Muscle of leg (tissue), 3 donors: ENCODE measurements at regions not wholly inside any gene's neighbourhood (a gene's known extent, or its start where the extent isn't known, plus 50 kb on each side); places are given as distances from the start of the nearest gene placed in this dataset.
A peak's percentile ranks its signal among the peaks of the same experiment; 100 is the strongest.
"Not testable (repeated sequence)": the region's sequence is repeated elsewhere in the genome, so short reads cannot be mapped to it uniquely, and the experiment has no call there.

ENCODE experiments used
- DNase-seq: peaks from one replicate; pipeline ENCODE4 v3.0.0; 2013
- H3K27ac ChIP-seq: one replicate; pipeline ENCODE4 v1.5.1; 2013; ENCODE audit warnings: mild to moderate bottlenecking, low read length, control low read depth
- H3K27me3 ChIP-seq: one replicate; pipeline ENCODE4 v1.6.1; 2013; ENCODE audit warnings: low read length; ENCODE audit not compliant: control insufficient read depth, insufficient read depth
- H3K36me3 ChIP-seq: one replicate; pipeline ENCODE4 v1.6.1; 2013; ENCODE audit warnings: low read length; ENCODE audit not compliant: control insufficient read depth, insufficient read depth
- H3K4me1 ChIP-seq: one replicate; pipeline ENCODE4 v1.6.1; 2013; ENCODE audit warnings: low read length; ENCODE audit not compliant: control insufficient read depth, insufficient read depth
- H3K4me3 ChIP-seq: one replicate; pipeline ENCODE4 v1.5.1; 2013; ENCODE audit warnings: low read length, control low read depth
- H3K9me3 ChIP-seq: replicated peaks from 2 replicates; pipeline ENCODE4 v1.6.1; 2013; ENCODE audit warnings: low read depth, low read length; ENCODE audit not compliant: control insufficient read depth
- WGBS: methylation state at CpG from one replicate; pipeline ENCODE4 v1.1.5; 2013; ENCODE audit warnings: missing lambda C conversion rate; ENCODE audit not compliant: insufficient coverage; 5-methylcytosine and 5-hydroxymethylcytosine counted together

DNA sequence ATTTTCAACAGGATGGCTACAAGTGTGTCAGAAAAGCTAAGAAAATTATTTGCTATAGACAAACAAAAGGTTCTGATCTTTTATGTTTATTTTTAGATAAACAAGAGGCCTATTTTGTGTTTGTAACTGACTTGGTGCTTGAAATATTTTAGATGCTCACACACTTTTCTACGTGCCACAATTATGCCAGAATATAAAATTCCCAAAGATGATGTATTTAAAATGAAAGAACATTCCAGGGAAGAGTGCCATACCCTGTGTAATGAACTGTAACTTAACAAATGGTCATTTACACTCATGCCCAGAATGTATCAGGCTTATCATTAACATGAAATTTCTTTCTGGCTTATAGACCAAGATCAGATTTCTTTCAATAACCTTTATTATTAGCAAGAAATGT lies 144.9 kb upstream of the MTPN start:
- Histone ChIP-seq H3K36me3 (no peaks in the 10 kb centered on the region), H3K9me3 (no peaks in the 10 kb centered on the region), H3K27ac (no peak overlapping the region), H3K27me3 (no peaks in the 10 kb centered on the region), H3K4me3 (no peak overlapping the region), H3K4me1 (no peaks in the 10 kb centered on the region)
- no CpG with 5 or more reads among the region's 1 CpG for WGBS
- DNase-seq, result no peak

DNA sequence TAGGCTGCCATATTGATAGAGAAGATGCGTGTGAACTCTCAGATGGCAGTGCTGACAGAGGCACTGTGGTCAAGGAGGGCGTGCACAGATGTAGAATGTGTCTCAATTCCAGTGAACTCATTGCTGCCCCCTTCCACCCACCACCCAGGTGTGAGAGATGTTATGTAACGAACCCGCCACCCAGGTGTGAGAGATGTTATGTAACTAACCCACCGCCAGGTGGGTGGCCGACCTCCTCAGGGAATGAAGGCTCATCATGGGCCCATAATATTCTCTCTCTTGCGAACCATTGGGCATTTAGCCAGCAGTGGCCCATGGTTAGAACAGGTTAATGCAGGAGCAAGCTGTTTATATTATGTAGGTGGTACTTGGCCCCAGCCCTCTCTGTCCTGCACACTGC lies 140.4 kb upstream of the MTPN start:
- Histone ChIP-seq H3K27me3 (no peaks in the 10 kb centered on the region), H3K4me1 (no peaks in the 10 kb centered on the region), H3K27ac (no peak overlapping the region), H3K36me3 (no peaks in the 10 kb centered on the region), H3K9me3 (no peaks in the 10 kb centered on the region), H3K4me3 (no peak overlapping the region)
- DNase-seq, result no peak
- 100% methylated on average over 1 of the region's 7 CpGs for WGBS

DNA sequence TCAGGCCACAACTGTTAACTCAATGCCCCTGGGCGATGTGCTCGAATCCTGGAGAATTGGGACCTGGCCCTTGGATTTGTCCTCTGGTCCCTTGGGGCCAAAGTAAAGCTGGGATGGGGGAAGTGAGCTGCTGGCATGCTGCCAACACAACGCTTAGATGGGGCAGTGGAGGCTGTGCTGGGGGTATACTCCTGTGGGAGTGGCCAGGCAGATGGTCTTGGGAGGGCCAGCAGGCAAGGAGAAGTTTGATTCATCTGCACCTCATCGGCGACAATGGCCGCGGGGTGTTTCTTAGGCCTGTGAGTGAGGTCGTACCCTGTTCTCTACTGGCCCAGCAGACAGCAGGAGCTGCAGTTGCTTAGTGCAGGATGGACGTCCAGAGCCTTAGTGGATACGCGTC lies 139.0 kb upstream of the MTPN start:
- Histone ChIP-seq H3K27ac (no peak overlapping the region), H3K4me1 (no peaks in the 10 kb centered on the region), H3K9me3 (no peaks in the 10 kb centered on the region), H3K36me3 (no peaks in the 10 kb centered on the region), H3K27me3 (no peaks in the 10 kb centered on the region), H3K4me3 (no peak overlapping the region)
- WGBS, result 86% methylated on average over 11 of the region's 11 CpGs
- DNase-seq, result no peak

DNA sequence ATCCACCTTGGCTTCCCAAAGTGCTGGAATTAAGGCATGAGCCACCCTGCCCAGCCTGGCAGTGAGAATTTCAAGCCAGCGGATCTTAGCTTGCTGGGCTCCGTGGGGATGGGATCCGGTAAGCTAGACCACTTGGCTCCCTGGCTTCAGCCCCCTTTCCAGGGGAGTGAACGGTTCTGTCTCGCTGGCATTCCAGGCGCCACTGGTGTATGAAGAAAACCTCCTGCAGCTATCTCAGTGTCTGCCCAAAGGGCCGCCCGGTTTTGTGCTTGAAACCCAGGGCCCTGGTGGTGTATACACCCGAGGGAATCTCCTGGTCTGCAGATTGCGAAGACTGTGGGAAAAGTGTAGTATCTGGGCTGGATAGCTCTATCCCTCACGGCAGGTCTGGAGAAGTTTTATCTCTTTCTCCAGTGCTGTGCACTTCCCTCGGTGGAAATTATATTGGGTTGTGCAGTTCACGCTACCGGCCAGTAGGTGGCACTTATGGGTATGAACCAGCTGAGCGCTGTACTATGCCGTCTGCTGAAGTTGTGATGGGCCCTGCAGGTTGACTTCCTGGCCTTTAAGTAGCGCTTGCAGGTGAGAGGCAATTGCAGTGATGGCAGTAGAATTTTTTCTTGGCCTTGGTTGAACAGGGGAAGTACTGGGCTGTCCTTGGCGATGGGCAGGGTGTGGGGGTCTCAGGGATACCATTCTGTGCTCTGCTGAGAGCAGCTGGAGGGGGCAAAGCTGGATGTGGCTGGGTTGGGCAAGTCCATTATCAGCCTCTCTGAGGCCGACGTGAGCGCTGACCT lies 138.0 kb upstream of the MTPN start:
- WGBS, result 59% methylated on average over 18 of the region's 21 CpGs

DNA sequence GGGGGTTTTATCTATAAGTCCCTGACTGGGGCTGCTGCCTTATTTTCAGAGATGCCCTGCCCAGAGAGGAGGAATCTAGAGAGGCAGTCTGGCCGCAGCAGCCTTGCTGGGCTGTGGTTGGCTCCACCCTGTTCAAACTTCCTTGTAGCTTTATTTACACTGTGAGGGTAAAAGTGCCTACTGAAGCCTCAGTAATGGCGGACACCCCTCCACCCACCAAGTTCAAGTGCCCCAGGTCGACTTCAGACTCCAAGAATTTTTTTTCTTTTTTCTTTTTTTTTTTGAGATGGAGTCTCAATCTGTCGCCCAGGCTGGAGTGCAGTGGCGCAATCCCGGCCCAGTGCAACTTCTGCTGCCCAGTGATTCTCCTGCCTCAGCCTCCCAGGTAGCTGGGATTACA lies 137.3 kb upstream of the MTPN start:
- not testable (repeated sequence) for H3K27ac ChIP-seq, H3K4me1 ChIP-seq, DNase-seq, H3K27me3 ChIP-seq, H3K4me3 ChIP-seq, H3K9me3 ChIP-seq, H3K36me3 ChIP-seq
- WGBS, result 93% methylated on average over 5 of the region's 6 CpGs

More for the DNA sequence above, 138.0 kb upstream of the MTPN start:
- no peaks in the 10 kb centered on the region for H3K4me1 ChIP-seq
- H3K9me3 ChIP-seq, result no peaks in the 10 kb centered on the region
- H3K4me3 ChIP-seq, result no peak overlapping the region
- peak; percentile 7 for DNase-seq
- H3K27me3 ChIP-seq, result no peaks in the 10 kb centered on the region
- H3K36me3 ChIP-seq, result no peaks in the 10 kb centered on the region
- H3K27ac ChIP-seq, result no peak overlapping the region

DNA sequence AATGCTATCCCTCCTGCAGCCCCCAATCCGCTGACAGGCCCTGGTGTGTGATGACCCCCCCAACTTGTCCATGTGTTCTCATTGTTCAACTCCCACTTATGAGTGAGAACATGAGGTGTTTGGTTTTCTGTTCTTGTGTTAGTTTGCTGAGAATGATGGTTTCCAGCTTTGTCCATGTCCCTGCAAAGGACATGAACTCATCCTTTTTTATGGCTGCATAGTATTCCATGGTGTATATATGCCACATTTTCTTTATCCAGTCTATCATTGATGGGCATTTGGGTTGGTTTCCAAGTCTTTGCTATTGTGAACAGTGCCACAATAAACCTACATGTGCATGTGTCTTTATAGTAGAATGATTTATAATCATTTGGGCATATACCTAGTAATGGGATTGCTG lies 131.9 kb upstream of the MTPN start:
- not testable (repeated sequence) for H3K27me3 ChIP-seq, H3K36me3 ChIP-seq, H3K27ac ChIP-seq, DNase-seq, H3K4me1 ChIP-seq, H3K9me3 ChIP-seq, H3K4me3 ChIP-seq
- WGBS, result no CpG with 5 or more reads among the region's 1 CpG

DNA sequence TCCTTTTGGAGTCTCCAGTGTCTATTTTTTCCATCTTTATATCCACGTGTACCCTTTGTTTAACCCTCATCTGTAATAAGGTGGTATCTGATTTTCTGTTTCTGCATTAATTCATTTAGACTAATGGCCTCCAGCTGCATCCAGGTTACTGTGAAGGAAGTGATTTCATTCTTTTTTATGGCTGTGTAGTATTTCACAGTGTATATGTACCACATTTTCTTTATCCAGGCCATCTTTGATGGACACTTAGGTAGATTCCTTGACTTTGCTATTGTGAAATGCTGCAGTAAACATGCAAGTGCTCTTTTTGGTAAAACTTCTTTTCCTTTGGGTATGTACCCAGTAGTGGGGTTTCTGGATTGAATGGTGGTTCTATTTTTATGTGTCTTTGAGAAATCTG lies 128.0 kb upstream of the MTPN start:
- Histone ChIP-seq H3K4me1 (no peaks in the 10 kb centered on the region), H3K36me3 (no peaks in the 10 kb centered on the region), H3K9me3 (no peaks in the 10 kb centered on the region), H3K27ac (no peak overlapping the region), H3K4me3 (no peak overlapping the region), H3K27me3 (no peaks in the 10 kb centered on the region)
- WGBS, result no CpG with 5 or more reads among the region's 1 CpG
- DNase-seq, result no peak

DNA sequence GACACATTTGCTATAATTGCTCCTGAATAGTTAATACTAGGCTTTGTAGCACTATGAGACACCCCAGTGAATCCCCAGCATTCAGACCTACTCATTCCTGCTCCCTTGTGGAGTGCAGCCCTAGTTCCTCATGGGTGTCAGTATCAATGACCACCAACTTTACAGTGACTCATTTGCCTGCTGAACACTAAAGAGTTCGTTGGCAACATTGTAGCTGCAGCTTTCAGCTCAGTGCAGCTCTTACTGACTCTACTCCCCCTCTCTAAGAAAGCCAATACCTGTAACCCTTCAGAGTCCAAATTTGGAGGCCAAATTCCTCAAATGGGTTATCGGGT lies 127.1 kb upstream of the MTPN start:
- H3K36me3 ChIP-seq, result no peaks in the 10 kb centered on the region
- 56% methylated on average over 2 of the region's 2 CpGs for WGBS
- H3K4me1 ChIP-seq, result no peaks in the 10 kb centered on the region
- no peak overlapping the region for H3K4me3 ChIP-seq
- H3K27me3 ChIP-seq, result no peaks in the 10 kb centered on the region
- no peak overlapping the region for H3K27ac ChIP-seq
- no peak for DNase-seq
- no peaks in the 10 kb centered on the region for H3K9me3 ChIP-seq

DNA sequence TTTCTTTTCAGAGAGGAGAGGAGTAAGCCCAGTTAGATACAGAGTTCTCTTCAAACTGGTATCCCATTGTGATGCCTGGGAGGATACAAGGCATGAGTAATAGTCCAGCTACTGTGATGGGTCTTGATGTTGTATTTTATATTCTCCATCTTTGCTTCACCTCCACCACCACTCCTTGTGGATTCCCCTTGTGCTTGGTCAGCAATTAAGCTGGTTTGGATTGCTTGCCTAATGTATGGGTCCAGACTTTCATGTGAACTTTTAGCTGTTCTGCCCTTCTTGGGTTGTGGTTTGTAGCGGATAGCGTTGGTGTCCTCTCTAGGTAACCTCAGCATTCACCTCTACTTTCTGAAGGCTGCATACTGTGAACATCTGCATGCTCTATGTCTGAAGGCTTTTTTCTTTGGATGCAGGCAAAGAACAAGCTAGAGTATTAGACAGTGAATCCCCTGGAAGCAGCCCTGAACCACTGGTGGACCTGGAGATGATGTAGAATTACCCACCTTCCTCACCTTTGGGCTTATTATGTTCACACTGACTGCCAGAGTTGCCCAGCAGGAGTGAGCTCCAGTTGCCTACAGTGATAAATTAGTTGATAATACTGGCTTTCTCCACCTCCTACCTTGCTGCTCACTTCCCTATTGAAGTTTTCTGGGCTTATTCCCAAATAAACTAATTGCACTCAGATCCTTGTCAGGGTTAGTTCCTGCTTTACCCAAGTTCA lies 126.5 kb upstream of the MTPN start:
- no CpG with 5 or more reads among the region's 2 CpGs for WGBS
- no peak overlapping the region for H3K4me3 ChIP-seq
- no peak for DNase-seq
- no peaks in the 10 kb centered on the region for H3K9me3 ChIP-seq
- no peaks in the 10 kb centered on the region for H3K27me3 ChIP-seq
- H3K27ac ChIP-seq, result no peak overlapping the region
- H3K36me3 ChIP-seq, result no peaks in the 10 kb centered on the region
- no peaks in the 10 kb centered on the region for H3K4me1 ChIP-seq

DNA sequence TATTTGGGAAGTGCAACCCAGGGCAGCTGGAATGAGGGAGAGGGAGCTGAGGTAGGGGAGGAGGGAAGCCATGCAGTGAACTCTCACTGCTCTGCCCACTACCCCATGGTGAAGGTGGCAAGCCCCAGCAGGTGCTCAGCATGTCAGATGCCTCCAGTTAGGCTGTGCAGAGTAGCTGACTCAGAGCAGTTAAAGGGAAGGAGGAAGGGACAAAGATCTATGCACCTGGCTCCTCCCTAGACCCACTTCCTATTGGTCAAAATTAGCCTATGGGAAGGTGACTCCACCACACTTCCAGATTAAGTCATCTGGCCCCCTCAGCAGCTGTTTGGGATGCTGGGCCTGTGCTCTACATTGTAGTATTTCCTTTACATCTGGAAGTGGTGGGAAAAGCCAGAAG lies 125.7 kb upstream of the MTPN start:
- Histone ChIP-seq H3K4me3 (no peak overlapping the region), H3K4me1 (no peaks in the 10 kb centered on the region), H3K27me3 (no peaks in the 10 kb centered on the region), H3K36me3 (no peaks in the 10 kb centered on the region), H3K9me3 (no peaks in the 10 kb centered on the region), H3K27ac (no peak overlapping the region)
- DNase-seq, result no peak
